CD14-positive monocyte (primary cell): ENCODE measurements at regions not wholly inside any gene's neighbourhood (a gene's known extent, or its start where the extent isn't known, plus 50 kb on each side); places are given as distances from the start of the nearest gene placed in this dataset.

Experiments
- DNase-seq, 3 donors: peaks; one replicate each; pipeline ENCODE4 v3.0.0-alpha.2; 2011 to 2022
- H2AFZ ChIP-seq: 2 replicates; pipeline ENCODE4 v1.6.0; 2012; ENCODE audit warnings: mild to moderate bottlenecking, low read depth, low read length, inconsistent platforms; ENCODE audit not compliant: insufficient read depth, poor library complexity, severe bottlenecking
- H3K27ac ChIP-seq, 2 donors: 1 replicate in 1 of 2; 2 replicates in 1 of 2; pipeline ENCODE4 v1.5.1; 2012 to 2013; ENCODE audit warnings: low read length in 2 of 2, control low read depth in 1 of 2, inconsistent platforms in 1 of 2, low read depth in 1 of 2, mild to moderate bottlenecking in 1 of 2
- H3K27me3 ChIP-seq, 2 donors: one replicate each; pipeline versions ENCODE4 v1.6.0 to v1.6.1; 2011 to 2013; ENCODE audit warnings: low read length in 2 of 2; ENCODE audit not compliant: control insufficient read depth in 2 of 2, insufficient read depth in 2 of 2
- H3K36me3 ChIP-seq, 2 donors: replicated peaks in 1 of 2; 1 replicate in 1 of 2; 2 replicates in 1 of 2; pipeline versions ENCODE4 v1.5.1 to v1.6.1; 2012 to 2013; ENCODE audit warnings: low read length in 2 of 2, control low read depth in 1 of 2, inconsistent platforms in 1 of 2, mild to moderate bottlenecking in 1 of 2; ENCODE audit not compliant: insufficient read depth in 2 of 2, control insufficient read depth in 1 of 2
- H3K4me1 ChIP-seq, 2 donors: 1 replicate in 1 of 2; 2 replicates in 1 of 2; pipeline versions ENCODE4 v1.5.1 to v1.6.1; 2012 to 2013; ENCODE audit warnings: low read length in 2 of 2, control low read depth in 1 of 2, inconsistent platforms in 1 of 2, mild to moderate bottlenecking in 1 of 2, moderate library complexity in 1 of 2; ENCODE audit not compliant: insufficient read depth in 2 of 2, control insufficient read depth in 1 of 2
- H3K4me2 ChIP-seq: replicated peaks from 2 replicates; pipeline ENCODE3; 2012; ENCODE audit warnings: low read length, moderate library complexity, mild to moderate bottlenecking; ENCODE audit not compliant: poor library complexity, severe bottlenecking; ENCODE audit errors: extremely low read depth
- H3K4me3 ChIP-seq, 3 experiments: fragments of 200-600 bp in 1 of 3; sonication (generic) in 1 of 3; replicated peaks in 1 of 3; 1 replicate in 2 of 3; 2 replicates in 1 of 3; pipeline ENCODE4 v1.5.1; 2011 to 2013; ENCODE audit warnings: low read length in 3 of 3, mild to moderate bottlenecking in 3 of 3, control low read depth in 2 of 3, low read depth in 2 of 3, inconsistent platforms in 1 of 3, moderate library complexity in 1 of 3
- H3K79me2 ChIP-seq: 2 replicates; pipeline ENCODE4 v1.6.0; 2012; ENCODE audit warnings: mild to moderate bottlenecking, control low read depth, inconsistent platforms, low read length, moderate library complexity; ENCODE audit not compliant: insufficient read depth
- H3K9ac ChIP-seq: 2 replicates; pipeline ENCODE4 v1.6.0; 2017; ENCODE audit warnings: low read length, mild to moderate bottlenecking; ENCODE audit not compliant: insufficient read depth, poor library complexity, severe bottlenecking
- H3K9me3 ChIP-seq, 2 donors: replicated peaks in 1 of 2; 1 replicate in 1 of 2; 2 replicates in 1 of 2; pipeline versions ENCODE4 v1.5.1 to v1.6.1; 2012 to 2013; ENCODE audit warnings: low read length in 2 of 2, control low read depth in 1 of 2; ENCODE audit not compliant: control insufficient read depth in 1 of 2, insufficient read depth in 1 of 2
- H4K20me1 ChIP-seq: 2 replicates; pipeline ENCODE4 v1.6.0; 2012; ENCODE audit warnings: mild to moderate bottlenecking, low read length, control low read depth, moderate library complexity; ENCODE audit not compliant: insufficient read depth
- H3K27ac Mint-ChIP-seq, 7 donors: one replicate each; pipeline ENCODE4 v1.8.0; 2020; ENCODE audit warnings: mild to moderate bottlenecking in 7 of 7, mixed read lengths in 7 of 7, moderate library complexity in 6 of 7, inconsistent platforms in 2 of 7
- H3K27me3 Mint-ChIP-seq, 3 donors: one replicate each; pipeline ENCODE4 v1.8.0; 2021 to 2022; ENCODE audit warnings: low read depth in 3 of 3, mild to moderate bottlenecking in 3 of 3, mixed read lengths in 3 of 3, moderate library complexity in 3 of 3, inconsistent platforms in 1 of 3
- H3K36me3 Mint-ChIP-seq, 2 donors: one replicate each; pipeline ENCODE4 v1.8.0; 2020; ENCODE audit warnings: mixed read lengths in 2 of 2, inconsistent platforms in 1 of 2, mild to moderate bottlenecking in 1 of 2
- H3K4me1 Mint-ChIP-seq: one replicate; pipeline ENCODE4 v1.8.0; 2020; ENCODE audit warnings: mild to moderate bottlenecking, mixed read lengths
- H3K4me3 Mint-ChIP-seq, 2 donors: one replicate each; pipeline ENCODE4 v1.8.0; 2020; ENCODE audit warnings: mild to moderate bottlenecking in 2 of 2, mixed read lengths in 2 of 2, moderate library complexity in 1 of 2
- H3K9me3 Mint-ChIP-seq, 7 donors: one replicate each; pipeline ENCODE4 v1.8.0; 2020 to 2022; ENCODE audit warnings: mixed read lengths in 7 of 7, mild to moderate bottlenecking in 6 of 7, moderate library complexity in 6 of 7, inconsistent platforms in 2 of 7
- WGBS: methylation state at CpG from one replicate; pipeline ENCODE4 v1.1.5; 2013; ENCODE audit warnings: missing lambda C conversion rate; ENCODE audit not compliant: insufficient coverage; 5-methylcytosine and 5-hydroxymethylcytosine counted together
- intact Hi-C, 2 donors: fragments of 100-400 bp; cut with micrococcal nuclease; formaldehyde crosslinking; loops; one replicate each; pipeline versions ENCODE4 v1.15.0 to v1.15.1; 2023
- TF ChIP-seq, protein P1 (sequence below): fragments of 200-600 bp; IDR thresholded peaks from one replicate; pipeline ENCODE4 v1.8.0; 2022; ENCODE audit warnings: antibody characterized with exemption, mild to moderate bottlenecking

DNA sequence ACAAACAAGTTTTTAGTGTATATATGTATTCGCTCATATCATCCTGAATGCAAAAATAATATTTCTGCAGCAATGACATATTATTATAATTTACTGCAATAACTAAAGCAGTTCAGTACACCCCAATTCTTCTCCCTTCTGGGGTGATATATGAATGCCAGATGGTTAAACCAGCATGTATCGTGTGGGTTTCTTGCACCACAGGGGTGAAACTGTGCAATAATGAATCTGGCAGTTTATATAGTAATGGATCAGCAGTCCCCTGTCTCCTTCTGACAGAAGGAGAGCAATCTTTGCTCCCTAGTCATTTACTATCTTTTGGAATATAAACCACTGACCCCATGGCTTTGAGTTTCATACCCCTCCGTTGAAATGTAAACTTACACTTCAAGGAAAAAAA, 228.6 kb upstream of the KLHL1 start:
- Mint-ChIP-seq H3K9me3 (peaks cover 0 to 7% (median 2%) of the 10 kb centered on the region in 7 donors), H3K4me3 (no peak overlapping the region)

DNA sequence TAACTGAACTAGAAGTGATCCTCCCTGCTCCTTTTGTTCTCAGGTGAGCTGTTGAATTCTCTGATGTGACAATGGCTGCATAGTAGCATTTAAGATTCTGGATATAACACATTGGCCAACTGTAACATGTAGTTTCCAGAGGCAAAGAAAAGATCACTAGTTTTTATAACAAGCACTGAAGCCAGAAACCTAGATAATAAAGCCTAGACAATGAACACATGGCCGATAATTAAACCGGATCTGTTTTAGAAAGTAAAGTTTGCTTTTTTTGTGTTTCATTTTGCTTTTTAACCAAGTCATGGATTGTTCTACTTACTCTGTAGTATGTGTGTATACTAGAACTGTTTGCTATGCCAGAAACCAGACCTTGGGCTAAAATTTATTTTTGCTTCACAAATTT, 225.5 kb upstream of the KLHL1 start:
- H3K9me3 ChIP-seq = peaks cover 5 to 10% of the 10 kb centered on the region in 2 donors
- Mint-ChIP-seq H3K36me3 (no peaks in the 10 kb centered on the region), H3K9me3 (peaks cover 0 to 9% (median 2%) of the 10 kb centered on the region in 7 donors), H3K4me1 (no peaks in the 10 kb centered on the region), H3K27ac (no peak overlapping the region), H3K4me3 (no peak overlapping the region), H3K27me3 (no peaks in the 10 kb centered on the region)
- no peaks in the 10 kb centered on the region for H3K36me3 ChIP-seq
- H3K4me3 ChIP-seq = no peak overlapping the region
- H3K79me2 ChIP-seq = no peaks in the 10 kb centered on the region
- intact Hi-C loops = no loop called here
- TF ChIP-seq, protein P1, sequence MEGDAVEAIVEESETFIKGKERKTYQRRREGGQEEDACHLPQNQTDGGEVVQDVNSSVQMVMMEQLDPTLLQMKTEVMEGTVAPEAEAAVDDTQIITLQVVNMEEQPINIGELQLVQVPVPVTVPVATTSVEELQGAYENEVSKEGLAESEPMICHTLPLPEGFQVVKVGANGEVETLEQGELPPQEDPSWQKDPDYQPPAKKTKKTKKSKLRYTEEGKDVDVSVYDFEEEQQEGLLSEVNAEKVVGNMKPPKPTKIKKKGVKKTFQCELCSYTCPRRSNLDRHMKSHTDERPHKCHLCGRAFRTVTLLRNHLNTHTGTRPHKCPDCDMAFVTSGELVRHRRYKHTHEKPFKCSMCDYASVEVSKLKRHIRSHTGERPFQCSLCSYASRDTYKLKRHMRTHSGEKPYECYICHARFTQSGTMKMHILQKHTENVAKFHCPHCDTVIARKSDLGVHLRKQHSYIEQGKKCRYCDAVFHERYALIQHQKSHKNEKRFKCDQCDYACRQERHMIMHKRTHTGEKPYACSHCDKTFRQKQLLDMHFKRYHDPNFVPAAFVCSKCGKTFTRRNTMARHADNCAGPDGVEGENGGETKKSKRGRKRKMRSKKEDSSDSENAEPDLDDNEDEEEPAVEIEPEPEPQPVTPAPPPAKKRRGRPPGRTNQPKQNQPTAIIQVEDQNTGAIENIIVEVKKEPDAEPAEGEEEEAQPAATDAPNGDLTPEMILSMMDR = no peak
- WGBS = no CpG with 5 or more reads among the region's 2 CpGs
- no peak overlapping the region for H3K9ac ChIP-seq
- H3K4me2 ChIP-seq = no peak overlapping the region
- H3K27me3 ChIP-seq = no peaks in the 10 kb centered on the region
- no peak overlapping the region for H3K27ac ChIP-seq
- H3K4me1 ChIP-seq = no peaks in the 10 kb centered on the region
- no peak for DNase-seq
- no peak overlapping the region for H2AFZ ChIP-seq
- no peaks in the 10 kb centered on the region for H4K20me1 ChIP-seq

More for the DNA sequence above, 228.6 kb upstream of the KLHL1 start:
- no peaks in the 10 kb centered on the region for H3K4me1 ChIP-seq
- Mint-ChIP-seq H3K27me3 (no peaks in the 10 kb centered on the region), H3K27ac (no peak overlapping the region), H3K36me3 (no peaks in the 10 kb centered on the region), H3K4me1 (no peaks in the 10 kb centered on the region)
- intact Hi-C loops = no loop called here
- H3K9ac ChIP-seq = no peak overlapping the region
- TF ChIP-seq, protein P1 = no peak
- H4K20me1 ChIP-seq = no peaks in the 10 kb centered on the region
- H3K79me2 ChIP-seq = no peaks in the 10 kb centered on the region
- DNase-seq = no peak
- WGBS = no CpG with 5 or more reads among the region's 3 CpGs
- H2AFZ ChIP-seq = no peak overlapping the region
- peaks cover 0 to 4% of the 10 kb centered on the region in 2 donors for H3K9me3 ChIP-seq
- H3K27me3 ChIP-seq = no peaks in the 10 kb centered on the region
- no peaks in the 10 kb centered on the region for H3K36me3 ChIP-seq
- H3K4me2 ChIP-seq = no peak overlapping the region
- H3K4me3 ChIP-seq = no peak overlapping the region
- H3K27ac ChIP-seq = no peak overlapping the region
